DMS53 (cell line): ENCODE measurements at regions not wholly inside any gene's neighbourhood (a gene's known extent, or its start where the extent isn't known, plus 50 kb on each side); places are given as distances from the start of the nearest gene placed in this dataset.
"Not testable (repeated sequence)": the region's sequence is repeated elsewhere in the genome, so short reads cannot be mapped to it uniquely, and the experiment has no call there.

Experiments used
- DNase-seq: peaks from one replicate; lab custom pipeline; 2025; lab: John Stamatoyannopoulos, UW

DNA sequence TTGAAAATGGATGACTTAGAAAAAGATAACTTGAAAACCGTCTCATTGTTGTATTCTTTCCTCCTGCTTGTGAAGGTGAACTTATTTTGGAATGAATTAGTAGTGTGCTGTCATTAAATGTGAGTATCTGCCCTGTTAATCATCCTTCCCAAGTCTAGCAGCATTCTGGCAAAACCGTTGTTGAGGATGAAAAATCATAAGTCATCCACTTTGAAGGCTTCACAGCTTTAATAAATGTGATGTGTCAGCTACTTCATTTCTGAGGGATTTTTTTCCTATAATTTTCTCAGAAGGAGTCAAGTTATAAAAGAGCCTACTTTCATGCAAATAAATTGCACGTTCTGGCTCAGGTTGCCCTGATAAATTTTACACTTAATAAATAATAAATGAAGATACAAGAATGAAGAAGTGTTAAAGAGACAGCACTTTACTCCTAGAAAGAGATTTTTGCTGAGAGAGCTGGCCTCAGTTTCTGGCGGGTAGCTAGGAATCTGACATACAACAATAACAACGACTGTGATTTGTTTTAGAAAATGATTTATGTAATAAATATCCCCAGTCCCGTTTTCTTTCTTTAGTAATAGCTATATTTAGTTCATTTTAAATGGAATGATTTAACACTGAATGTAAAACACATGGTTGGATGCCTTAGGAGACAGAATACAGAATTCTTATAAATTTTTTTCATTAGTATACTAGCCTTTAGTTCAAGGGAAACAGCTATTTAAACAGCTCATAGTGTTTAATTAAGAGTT is 516.5 kb upstream of the KLF6 start:
- DNase-seq, result no peak

DNA sequence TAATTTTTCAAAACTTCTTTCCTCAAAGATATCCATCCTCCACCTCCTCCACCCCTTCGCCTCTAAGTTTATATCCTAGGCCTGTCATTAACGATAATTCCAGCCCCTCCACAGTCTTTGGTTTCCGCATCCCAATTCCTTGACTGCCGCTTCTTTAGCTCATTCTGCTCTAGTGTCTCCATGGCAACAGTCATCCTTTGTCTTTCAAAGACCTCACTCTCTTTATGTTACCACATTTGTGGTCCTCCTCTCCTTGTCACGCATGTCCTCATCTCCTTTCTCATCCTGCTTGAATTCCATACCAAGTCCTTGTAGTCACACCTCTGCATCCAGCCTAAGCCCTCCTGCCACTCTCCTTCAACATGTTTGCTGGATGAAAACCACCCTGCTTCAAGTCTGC is 511.2 kb upstream of the KLF6 start:
- DNase-seq, result no peak

DNA sequence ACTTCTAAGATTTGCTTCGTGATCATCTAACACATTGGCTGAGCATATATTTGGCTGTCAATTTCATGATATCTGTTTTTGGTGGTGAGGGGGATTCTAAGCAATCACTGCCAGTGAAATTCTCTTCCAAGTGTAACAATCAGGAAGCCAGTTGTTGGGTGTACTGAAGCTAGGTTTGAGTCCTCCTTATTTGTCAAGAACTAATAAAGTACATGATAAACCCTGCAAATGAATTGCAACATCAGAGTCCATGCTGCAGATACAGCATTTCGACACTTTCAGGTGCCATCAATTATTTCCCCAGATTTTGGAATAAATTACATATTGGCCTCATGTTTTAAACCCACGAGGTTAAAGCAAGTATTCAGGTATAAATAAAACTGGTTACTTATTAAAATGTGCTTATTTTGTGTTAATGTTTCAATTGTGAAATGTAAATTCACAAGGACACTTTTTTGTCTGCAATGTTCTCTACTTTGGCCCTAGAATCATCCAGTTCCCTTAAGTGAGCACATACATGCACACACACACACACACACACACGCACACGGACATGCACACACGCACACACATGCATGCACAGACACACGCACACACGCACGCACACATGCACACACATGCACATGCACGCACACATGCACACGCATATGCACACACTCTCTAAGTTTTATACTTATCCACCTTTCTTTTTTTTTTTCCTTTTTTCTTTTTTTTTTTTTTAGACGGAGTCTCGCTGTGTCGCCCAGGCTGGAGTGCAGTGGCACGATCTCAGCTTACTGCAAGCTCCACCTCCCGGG is 510.2 kb upstream of the KLF6 start:
- DNase-seq, result no peak

DNA sequence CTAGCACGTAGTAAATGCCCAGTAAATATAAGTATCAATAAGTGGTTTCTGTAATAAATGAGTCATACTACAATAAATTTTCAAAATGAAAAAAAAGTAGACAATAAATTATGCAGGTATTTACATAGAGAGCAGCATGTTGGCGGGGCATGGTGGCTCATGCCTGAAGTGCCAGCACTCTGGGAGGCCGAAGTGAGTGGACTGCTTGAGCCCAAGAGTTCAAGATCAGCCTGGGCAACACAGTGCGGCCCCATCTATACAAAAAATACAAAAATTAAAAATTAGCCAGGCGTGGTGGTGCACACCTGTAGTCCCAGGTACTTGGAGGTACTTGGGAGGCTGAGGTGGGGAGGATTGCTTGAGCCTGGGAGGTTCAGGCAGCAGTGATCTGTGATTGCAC is 509.3 kb upstream of the KLF6 start:
- no peak for DNase-seq

DNA sequence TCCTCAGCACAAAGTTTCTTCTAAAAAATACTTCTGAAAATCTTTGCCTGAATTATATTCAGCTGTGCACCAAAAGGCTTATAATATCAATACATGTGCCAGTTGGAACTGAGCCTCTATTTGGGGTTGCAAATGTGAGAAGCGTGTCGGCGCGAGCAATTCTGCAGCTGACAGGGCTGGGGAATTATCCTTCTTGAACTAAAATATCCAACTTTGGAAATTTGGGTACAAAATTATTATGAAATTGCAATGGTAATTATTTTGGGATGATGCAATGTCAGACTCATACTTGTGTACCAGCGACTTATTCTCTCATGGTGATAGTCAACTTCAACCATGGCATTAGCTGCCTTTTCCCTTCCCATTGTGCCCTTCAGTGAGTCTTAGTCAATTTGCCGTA is 507.0 kb upstream of the KLF6 start:
- no peak for DNase-seq

DNA sequence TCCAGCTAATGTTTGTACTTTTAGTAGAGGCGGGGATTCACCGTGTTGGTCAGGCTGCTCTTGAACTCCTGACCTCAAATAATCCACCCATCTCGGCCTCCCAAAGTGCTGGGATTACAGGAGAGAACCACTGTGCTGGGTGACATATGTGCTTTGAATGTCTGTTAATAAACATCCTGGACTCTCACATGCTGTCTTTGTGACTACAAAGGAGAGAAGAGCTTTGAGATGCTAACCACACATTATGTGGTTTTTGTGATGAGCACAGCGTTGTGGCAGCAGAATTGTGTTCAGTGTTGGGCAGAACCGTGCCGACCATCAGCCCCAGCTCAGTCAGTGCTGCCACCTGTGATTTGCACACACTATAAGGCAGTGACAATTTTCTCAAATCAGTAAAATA is 500.1 kb upstream of the KLF6 start:
- DNase-seq, result no peak

DNA sequence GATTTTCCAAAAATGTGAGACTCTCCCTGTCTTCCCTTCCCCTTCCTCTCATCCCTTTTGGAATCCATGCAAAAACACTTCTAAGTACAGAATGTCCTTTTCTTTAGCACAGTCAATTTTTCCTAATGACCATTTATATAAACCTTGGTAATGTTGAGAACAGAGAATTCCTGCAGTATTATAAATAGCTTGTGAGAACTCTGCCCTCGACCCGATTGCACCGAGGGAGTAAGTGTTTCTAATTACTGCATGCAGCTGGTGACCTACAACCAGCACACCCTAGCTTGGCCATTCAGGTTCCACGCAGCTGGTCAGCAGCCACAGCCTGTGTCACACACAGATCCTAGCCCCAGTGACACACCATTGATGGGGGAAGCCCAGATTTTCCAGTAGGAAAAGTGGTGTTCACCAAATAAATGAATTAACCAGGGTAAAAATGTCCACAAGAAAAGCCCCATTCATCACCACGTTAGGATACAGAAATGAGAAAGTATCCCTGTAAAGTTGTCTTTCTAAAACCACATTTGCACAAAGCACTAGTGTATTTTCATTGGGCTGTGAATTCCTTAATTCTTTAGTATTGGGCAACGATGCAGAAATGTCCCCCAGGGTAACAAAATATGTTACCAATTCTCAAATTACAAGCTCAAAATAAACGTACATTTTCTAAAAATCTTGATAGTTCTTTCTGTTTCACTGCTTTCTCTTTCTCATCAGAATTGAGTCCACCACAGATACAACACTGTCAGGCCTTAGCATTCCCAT is 499.0 kb upstream of the KLF6 start:
- DNase-seq, result no peak

DNA sequence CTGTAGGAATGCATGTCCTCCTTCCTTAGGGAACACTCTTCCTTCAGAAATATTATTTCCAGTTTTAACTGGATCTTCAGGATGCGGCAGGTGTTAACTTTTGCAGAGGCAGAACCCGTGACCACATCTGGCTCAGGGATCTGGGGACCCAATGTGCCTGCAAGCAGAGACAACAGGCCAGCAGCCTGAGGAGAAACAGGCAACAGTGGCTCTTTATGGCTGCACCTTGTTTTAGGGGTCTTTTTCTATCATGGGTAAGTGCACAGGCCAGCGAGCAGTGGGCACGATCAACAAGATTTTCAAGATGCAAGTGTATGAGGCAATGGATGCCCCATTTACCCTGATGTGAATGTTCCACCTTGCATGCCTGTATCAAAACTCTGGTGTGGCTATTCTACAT is 497.5 kb upstream of the KLF6 start:
- DNase-seq, result no peak

DNA sequence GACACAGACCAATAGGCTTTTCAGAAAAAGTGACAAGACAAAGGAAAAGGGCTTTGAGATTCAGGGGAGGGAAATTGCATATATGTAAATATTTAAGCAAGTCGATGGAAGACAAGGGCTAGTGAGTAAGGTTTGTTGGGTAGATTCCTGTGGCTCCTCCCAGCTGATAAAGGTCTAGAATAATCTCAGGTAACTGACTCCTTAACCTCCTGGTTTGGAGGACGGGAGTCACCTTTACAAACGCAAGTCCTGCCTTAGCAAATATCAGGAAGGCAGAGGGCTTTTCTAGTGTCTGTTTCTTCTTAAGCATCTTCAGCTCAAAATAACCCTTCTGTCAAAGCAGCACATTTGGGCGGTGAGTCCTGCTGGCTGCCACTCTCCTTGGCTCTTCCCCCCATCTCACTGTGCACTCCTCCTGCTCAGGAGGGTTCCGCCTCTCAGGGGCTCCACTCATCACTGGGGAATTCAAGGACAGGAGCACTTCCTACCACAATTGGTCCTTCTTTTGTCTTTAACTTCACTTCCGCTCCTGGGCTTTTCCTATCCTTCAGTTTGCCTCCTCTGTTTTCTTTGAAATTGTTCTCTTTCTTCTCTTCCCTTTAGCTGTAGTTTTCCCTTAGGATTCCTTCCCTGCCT is 496.3 kb upstream of the KLF6 start:
- DNase-seq, result no peak

DNA sequence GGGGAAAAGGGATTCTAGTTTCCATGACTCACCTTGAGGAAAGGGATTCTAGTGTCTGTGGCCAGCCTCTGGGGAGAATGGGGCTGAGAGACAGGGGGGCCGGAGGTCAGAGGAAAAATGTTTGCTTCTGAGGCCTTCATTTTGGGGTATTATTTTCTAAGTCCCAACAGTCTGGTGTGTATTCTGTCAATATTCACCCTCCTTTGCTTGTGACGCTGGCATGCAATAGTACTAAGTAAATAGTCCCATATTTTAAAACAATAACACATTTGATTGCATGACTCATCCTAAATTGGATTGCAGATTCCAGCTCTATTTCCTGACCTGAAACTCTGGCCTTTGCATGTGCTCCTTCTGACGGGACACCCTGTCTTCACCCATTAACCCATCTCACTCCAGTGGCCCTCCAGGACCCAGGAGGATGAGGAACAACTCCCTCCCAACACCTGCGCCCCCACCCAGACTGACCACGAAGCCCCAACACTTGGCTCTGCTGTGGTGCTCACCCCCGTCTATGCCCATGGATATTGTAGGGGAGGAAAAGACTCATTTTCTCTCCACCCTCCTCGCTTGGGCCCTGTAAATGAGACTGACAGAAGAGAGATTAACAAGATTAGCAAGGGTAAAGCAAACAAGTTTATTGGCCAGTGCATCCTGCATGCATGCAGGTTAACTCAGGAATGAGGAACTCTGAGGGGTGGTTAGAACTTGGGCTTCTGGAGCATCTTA is 495.6 kb upstream of the KLF6 start:
- no peak for DNase-seq

DNA sequence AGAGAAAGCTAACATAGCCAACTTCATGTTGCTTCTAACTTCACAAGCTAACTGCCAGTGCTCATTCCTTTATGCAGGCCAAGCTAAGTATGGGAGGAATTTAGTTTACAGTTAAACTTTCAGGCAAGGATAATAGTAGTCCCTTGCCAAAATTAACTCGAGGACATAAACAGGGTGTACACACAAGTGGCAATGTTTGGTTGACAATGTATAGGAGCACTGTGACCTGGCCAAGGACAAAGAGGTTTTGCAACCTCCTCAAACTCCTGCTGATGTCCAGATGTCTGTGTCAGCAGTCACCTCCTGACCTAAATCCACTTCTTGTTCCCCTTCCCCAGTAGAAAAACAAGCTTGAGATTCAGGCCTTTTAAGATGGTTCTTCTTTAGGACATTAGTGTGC is 494.6 kb upstream of the KLF6 start:
- DNase-seq, result no peak

DNA sequence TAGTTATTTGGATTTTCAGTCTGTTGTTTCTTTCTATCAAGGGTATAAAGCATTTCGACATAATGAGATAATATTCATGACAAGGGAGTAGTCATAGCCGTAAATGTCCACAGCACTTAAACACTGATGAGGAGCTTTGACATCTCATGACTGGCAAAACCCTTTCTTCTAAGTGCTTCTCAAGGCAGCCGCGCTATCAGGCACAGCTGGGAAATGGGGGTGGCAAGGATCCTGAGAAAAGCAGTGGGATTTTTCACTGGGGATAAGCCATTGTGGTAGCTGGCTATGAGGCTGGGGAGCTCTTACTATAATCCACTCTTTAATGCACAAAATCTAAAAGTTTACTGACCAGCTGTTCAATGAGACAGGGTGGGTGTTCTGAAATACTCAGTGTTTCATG is 493.2 kb upstream of the KLF6 start:
- DNase-seq, result no peak

DNA sequence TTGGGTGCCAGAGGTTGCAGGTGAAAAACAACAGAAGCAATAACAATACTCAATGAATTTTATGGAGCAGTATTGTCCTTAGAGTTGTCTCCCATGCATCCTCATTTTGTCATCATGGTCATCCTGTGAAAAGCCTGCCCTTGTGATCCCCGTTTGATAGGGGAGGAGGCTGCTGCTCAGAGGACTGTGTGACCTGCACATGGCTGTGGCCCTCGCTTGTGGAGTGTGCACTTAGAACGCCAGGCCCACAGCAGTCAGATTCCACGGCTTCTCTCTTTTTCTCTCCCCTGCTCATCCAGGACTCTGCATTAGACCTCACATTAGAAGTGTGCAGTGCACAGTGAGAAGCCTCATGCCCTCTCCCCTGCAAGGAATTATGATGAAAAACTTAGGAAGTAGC is 491.1 kb upstream of the KLF6 start:
- DNase-seq, result no peak

DNA sequence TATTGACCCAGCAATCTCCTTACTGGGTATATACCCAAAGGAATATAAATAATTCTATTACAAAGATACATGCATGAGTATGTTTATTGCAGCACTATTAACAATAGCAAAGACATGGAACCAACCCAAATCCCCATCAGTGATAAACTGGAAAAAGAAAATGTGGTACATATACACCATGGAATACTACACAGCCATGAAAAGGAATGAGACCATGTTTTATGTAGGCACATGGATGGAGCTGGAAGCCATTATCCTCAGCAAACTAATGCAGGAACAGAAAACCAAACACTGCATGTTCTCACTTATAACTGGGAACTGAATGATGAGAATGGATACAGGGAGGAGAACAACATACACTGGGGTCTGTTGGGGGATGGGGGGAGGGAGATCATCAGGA is 489.7 kb upstream of the KLF6 start:
- not testable (repeated sequence) for DNase-seq

DNA sequence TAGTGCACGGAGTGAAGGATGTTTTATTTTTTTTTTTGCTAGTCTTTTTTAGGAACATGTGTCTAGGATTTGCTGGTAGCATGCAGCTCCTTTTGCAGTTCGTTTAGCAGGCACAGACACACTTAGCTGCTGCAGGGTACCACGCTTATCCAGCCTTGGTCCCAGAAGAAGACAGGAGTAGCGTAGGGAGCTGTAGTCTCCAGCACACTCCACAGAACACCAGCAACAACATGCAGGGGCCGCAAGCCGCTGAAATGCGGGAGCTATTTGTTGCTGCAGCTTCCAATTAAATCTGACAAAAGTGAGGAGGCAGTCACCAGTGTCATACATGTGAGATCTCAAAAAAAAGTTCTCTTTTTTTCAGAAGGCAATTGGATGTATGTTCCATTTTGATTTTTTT is 486.2 kb upstream of the KLF6 start:
- no peak for DNase-seq

DNA sequence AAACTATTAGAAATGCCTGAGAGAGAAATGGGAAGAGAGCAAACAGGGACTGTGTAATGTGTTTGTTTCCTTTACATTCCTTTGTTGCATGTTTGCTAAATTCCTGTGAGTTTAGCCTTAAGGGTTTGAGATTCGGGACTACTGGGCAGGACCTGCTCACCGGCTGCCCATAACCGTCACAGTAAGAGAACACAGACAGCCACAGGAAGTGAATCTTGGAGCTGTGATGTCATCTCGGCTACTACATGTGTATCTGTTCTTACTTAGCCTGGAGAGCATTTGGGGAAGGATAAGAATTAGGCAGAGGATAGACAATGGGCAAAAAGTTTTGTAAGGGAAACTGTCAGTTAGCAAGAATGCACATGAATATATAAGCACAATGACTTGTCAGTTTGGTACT is 485.1 kb upstream of the KLF6 start:
- DNase-seq, result no peak

DNA sequence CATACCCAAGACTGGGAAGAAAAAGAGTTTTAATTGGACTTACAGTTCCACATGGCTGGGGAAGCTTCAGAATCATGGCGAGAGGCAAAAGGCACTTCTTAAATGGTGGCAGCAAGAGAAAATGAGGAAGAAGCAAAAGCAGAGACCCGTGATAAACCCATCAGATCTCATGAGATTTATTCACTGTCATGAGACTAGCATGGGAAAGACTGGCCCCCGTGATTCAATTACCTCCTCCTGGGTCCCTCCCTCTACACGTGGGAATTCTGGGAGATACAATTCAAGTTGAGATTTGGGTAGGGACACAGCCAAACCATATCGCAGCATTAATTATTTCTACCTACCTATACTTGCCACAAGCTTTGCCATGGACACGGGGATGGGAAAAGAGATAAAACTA is 483.5 kb upstream of the KLF6 start:
- DNase-seq, result not testable (repeated sequence)

DNA sequence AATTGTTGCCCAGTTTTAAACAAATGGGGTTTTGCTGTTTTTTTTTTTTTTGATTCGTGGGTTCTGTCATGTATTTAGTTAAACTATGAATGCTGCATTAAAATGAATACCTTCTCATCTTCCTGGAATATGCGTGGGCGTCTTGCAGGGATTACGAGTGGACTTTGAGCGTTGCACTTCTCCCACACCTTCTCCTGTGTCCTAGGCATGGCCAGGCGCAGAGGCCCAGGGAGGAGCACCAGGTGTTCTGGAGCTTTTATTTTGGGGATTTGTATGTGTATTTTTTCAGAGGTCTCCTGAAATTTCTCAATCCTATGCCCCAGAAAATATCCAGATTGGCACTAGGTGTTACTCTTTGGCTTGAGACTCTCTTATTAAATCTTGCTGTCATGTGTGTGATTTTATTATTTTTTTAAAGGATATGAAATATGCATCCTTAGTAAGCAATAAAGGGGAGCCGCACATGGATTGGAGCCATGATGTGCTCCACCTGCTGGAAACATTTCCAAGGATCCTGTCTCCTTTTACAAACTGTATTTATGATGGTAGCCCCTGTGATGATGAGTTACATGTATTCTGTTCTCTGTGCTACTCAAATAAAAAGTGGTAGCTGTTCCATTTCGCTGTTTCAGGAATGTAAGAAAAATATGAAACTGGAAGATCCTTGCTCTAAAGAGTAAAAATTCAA is 482.2 kb upstream of the KLF6 start:
- DNase-seq, result peak; percentile 31

DNA sequence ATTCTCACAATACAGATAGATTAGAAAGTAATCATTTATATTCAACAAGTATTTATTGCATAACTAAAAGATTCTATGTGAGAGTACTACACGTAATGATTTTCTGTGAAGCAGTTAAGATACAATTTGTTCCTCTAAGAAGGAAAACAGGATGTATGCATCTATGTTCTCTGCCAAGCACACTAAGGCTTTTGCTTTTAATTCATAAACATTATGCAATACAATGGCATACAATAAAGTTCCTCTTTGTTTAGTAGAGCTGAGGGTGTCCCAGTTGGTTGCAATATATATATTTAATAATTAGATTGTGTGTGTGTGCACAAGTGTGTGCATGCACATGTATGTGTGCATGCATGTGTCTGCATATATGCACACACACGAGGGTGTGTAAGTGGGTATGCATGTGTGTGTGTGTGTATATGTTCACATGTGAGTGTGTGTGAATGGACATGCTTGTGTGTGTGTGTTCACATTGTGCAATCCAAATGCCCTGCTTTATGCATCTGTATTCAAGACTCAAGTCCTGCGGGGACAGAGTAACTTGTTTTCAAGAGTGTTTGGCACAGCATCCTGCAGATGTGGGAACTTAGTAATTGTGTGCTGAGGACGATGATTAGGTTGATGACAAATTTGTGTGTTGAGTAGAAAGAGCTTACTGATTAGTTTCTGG is 481.5 kb upstream of the KLF6 start:
- no peak for DNase-seq

DNA sequence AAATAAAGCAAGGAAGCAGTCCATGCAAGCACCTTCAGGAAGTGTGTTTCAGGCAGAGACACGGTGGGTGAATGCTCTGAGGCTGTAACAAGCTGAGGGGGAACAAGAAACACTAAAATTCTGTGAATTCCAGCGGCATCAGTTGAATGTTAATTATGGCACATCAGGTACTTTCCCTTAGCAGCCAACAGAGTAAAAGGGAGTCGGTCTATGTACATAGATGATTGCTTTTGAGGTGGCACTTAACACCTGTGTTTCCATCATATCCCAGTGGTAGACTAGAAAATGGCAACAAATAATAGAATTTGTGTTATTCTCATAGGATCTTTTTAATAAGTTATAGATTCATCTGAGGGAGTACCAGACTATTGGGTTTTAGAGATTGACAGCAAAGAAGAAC is 481.0 kb upstream of the KLF6 start:
- DNase-seq, result no peak
